Loucy (cell line): ENCODE measurements at regions not wholly inside any gene's neighbourhood (a gene's known extent, or its start where the extent isn't known, plus 50 kb on each side); places are given as distances from the start of the nearest gene placed in this dataset.

Source experiments
- EZH2phosphoT487 ChIP-seq: fragments of 200-600 bp; IDR thresholded peaks from 2 replicates; pipeline ENCODE4 v1.6.1; 2018; ENCODE audit warnings: antibody characterized with exemption, mild to moderate bottlenecking, moderate library complexity, borderline replicate concordance
- TF ChIP-seq, protein P1 (sequence below): fragments of 200-600 bp; sonication (generic); conservative IDR thresholded peaks from 2 replicates; pipeline ENCODE4 v1.5.1; 2014; ENCODE audit warnings: mild to moderate bottlenecking, antibody characterized with exemption, low read length

DNA sequence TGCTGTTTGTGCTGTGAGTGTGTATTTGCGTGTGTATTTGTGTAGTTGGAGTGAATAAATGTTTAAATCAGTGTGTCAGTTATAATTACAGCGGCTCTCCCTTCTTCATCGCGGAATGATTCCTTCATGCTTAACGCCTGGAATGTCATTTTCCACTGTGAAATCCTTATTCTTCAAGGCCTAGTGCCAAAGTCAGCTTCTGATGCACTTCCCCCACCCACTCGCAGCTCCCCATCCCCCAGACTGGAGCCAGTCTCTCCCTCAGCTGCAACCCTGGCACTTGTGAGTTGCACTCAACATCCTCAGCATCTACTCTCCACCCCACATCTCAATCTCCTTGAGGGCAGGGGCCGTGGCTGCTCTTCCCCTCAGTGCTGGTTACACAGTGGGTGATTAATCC lies 583.0 kb downstream of the BCOR start:
- TF ChIP-seq, protein P1, sequence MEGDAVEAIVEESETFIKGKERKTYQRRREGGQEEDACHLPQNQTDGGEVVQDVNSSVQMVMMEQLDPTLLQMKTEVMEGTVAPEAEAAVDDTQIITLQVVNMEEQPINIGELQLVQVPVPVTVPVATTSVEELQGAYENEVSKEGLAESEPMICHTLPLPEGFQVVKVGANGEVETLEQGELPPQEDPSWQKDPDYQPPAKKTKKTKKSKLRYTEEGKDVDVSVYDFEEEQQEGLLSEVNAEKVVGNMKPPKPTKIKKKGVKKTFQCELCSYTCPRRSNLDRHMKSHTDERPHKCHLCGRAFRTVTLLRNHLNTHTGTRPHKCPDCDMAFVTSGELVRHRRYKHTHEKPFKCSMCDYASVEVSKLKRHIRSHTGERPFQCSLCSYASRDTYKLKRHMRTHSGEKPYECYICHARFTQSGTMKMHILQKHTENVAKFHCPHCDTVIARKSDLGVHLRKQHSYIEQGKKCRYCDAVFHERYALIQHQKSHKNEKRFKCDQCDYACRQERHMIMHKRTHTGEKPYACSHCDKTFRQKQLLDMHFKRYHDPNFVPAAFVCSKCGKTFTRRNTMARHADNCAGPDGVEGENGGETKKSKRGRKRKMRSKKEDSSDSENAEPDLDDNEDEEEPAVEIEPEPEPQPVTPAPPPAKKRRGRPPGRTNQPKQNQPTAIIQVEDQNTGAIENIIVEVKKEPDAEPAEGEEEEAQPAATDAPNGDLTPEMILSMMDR = no peak
- TF ChIP-seq EZH2phosphoT487 = no peak
